HS-5 (cell line): ENCODE measurements at regions not wholly inside any gene's neighbourhood (a gene's known extent, or its start where the extent isn't known, plus 50 kb on each side); places are given as distances from the start of the nearest gene placed in this dataset.
"Not testable (repeated sequence)": the region's sequence is repeated elsewhere in the genome, so short reads cannot be mapped to it uniquely, and the experiment has no call there.

ENCODE experiments used
- DNase-seq: peaks from one replicate; pipeline ENCODE4 v3.0.0-alpha.2; 2012; ENCODE audit warnings: low read depth

GRCh38 chr6:84926189-84927155, 162.1 kb upstream of the TBX18 start:
- peak; percentile 16 for DNase-seq

- DNase-seq, result no peak
Measured at GRCh38 chr6:84921891-84922290, 157.5 kb upstream of the TBX18 start.

GRCh38 chr6:84920021-84920420, 155.6 kb upstream of the TBX18 start:
- DNase-seq, result no peak

- no peak for DNase-seq
Measured at GRCh38 chr6:84916704-84917103, 152.3 kb upstream of the TBX18 start.

GRCh38 chr6:84912472-84913322, 148.3 kb upstream of the TBX18 start:
- DNase-seq, result no peak

- no peak for DNase-seq
Measured at GRCh38 chr6:84910906-84911607, 146.7 kb upstream of the TBX18 start.

- no peak for DNase-seq
Measured at GRCh38 chr6:84908304-84908904, 144.0 kb upstream of the TBX18 start.

- no peak for DNase-seq
Measured at GRCh38 chr6:84906514-84906913, 142.1 kb upstream of the TBX18 start.

GRCh38 chr6:84905823-84906222, 141.4 kb upstream of the TBX18 start:
- DNase-seq, result no peak

- no peak for DNase-seq
Measured at GRCh38 chr6:84902354-84902928, 138.0 kb upstream of the TBX18 start.

GRCh38 chr6:84897988-84898594, 133.7 kb upstream of the TBX18 start:
- peak; percentile 59 for DNase-seq

GRCh38 chr6:84897011-84897410, 132.6 kb upstream of the TBX18 start:
- DNase-seq, result no peak

GRCh38 chr6:84892671-84893070, 128.3 kb upstream of the TBX18 start:
- peak; percentile 24 for DNase-seq

GRCh38 chr6:84882768-84883766, 118.7 kb upstream of the TBX18 start:
- DNase-seq, result no peak

- not testable (repeated sequence) for DNase-seq
Measured at GRCh38 chr6:84879385-84879784, 115.0 kb upstream of the TBX18 start.

GRCh38 chr6:84877515-84878210, 113.3 kb upstream of the TBX18 start:
- DNase-seq, result no peak

- no peak for DNase-seq
Measured at GRCh38 chr6:84876723-84877514, 112.5 kb upstream of the TBX18 start.

- DNase-seq, result no peak
Measured at GRCh38 chr6:84872996-84873723, 108.8 kb upstream of the TBX18 start.
